ENCODE measurements at regions not wholly inside any gene's neighbourhood (a gene's known extent, or its start where the extent isn't known, plus 50 kb on each side); places are given as distances from the start of the nearest gene placed in this dataset.

DNA sequence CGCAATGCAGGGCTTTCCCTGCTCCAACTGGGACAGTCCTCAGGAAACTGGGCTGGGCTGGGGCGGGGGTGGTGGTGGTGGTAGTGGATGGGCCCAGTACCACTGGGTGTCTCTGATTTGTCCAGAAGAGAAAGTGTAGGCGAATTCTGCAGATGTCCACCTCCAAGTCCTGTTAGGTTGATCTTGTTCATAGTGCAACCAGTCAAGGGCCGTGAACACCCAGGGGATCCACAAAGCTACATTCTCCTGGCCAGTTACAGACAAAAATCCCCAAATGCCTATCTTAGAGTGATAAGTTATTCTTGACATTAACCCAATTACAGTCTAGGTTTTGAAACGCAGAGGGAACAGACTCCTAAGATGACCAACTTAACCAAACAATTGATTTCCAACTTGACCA is 97.5 kb upstream of the SHB start:
- Mint-ChIP-seq H3K27ac (ENCODE audit: low read depth, unreplicated experiment) (no peak overlapping the region), H3K36me3 (ENCODE audit: insufficient read depth, unreplicated experiment) (no peaks in the 10 kb centered on the region), H3K27me3 (ENCODE audit: insufficient read depth, unreplicated experiment) (no peaks in the 10 kb centered on the region), H3K4me3 (ENCODE audit: unreplicated experiment) (no peak overlapping the region), H3K4me1 (ENCODE audit: insufficient read depth, unreplicated experiment) (peaks cover 8% of the 10 kb centered on the region), H3K9me3 (ENCODE audit: unreplicated experiment) (peaks cover 15% of the 10 kb centered on the region)
- no peak for DNase-seq (ENCODE audit: unreplicated experiment)
- ChIA-PET CTCF (no interaction called here), POLR2A (interaction anchor here (0.6 kb wide), 1 partner anchor 268 kb away, joined by 4 read pairs; no protein-coding TSS in a partner anchor)
- intact Hi-C loops (cut with micrococcal nuclease), result no loop called here
- TF ChIP-seq, protein P1, sequence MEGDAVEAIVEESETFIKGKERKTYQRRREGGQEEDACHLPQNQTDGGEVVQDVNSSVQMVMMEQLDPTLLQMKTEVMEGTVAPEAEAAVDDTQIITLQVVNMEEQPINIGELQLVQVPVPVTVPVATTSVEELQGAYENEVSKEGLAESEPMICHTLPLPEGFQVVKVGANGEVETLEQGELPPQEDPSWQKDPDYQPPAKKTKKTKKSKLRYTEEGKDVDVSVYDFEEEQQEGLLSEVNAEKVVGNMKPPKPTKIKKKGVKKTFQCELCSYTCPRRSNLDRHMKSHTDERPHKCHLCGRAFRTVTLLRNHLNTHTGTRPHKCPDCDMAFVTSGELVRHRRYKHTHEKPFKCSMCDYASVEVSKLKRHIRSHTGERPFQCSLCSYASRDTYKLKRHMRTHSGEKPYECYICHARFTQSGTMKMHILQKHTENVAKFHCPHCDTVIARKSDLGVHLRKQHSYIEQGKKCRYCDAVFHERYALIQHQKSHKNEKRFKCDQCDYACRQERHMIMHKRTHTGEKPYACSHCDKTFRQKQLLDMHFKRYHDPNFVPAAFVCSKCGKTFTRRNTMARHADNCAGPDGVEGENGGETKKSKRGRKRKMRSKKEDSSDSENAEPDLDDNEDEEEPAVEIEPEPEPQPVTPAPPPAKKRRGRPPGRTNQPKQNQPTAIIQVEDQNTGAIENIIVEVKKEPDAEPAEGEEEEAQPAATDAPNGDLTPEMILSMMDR (IDR thresholded peaks at IDR 0.05; ENCODE audit: unreplicated experiment), result no peak
- no TSS peak for BruUV-seq (replicated peaks)

DNA sequence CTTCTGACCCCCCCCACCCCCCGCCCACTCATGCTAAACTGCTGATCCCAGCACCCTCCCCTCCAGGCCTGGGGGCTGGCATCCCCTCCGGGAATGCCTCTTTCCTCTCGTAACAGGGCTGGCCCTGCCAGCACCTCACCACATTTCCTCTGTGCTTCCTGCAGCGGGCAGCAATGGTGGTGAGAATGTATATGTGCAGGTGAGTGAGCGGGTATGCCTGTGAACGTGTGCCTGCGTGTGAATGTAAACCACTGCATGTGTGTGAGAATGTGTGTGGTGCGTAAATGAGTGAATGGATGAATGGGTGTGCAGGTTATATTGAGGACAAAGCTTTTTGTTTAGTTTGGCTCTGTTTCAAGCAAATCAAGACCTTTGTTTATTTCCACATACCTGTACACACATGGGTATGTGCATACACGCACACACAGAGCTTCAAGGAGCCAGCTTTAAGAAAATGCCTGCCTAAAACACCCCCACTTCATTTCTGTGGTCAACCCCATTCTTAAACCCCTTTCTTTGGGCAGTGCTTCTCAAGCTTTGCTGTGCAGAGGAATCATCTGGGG is 95.7 kb upstream of the SHB start:
- H3K4me3 Mint-ChIP-seq (ENCODE audit: unreplicated experiment), result no peak overlapping the region
- peaks cover 5% of the 10 kb centered on the region for H3K9me3 Mint-ChIP-seq (ENCODE audit: unreplicated experiment)
- no TSS peak for BruUV-seq (replicated peaks)
- TF ChIP-seq, protein P1 (IDR thresholded peaks at IDR 0.05; ENCODE audit: unreplicated experiment), result no peak
- intact Hi-C loops (cut with micrococcal nuclease), result no loop called here
- H3K27ac Mint-ChIP-seq (ENCODE audit: low read depth, unreplicated experiment), result no peak overlapping the region
- H3K4me1 Mint-ChIP-seq (ENCODE audit: insufficient read depth, unreplicated experiment), result no peaks in the 10 kb centered on the region
- H3K36me3 Mint-ChIP-seq (ENCODE audit: insufficient read depth, unreplicated experiment), result no peaks in the 10 kb centered on the region
- POLR2A ChIA-PET, result no interaction called here
- DNase-seq (ENCODE audit: unreplicated experiment), result no peak
- CTCF ChIA-PET, result interaction anchor here (0.9 to 1.1 kb wide), 2 partner anchors 30 to 251 kb away, joined by 3 read pairs; no protein-coding TSS in a partner anchor
- H3K27me3 Mint-ChIP-seq (ENCODE audit: insufficient read depth, unreplicated experiment), result no peaks in the 10 kb centered on the region

DNA sequence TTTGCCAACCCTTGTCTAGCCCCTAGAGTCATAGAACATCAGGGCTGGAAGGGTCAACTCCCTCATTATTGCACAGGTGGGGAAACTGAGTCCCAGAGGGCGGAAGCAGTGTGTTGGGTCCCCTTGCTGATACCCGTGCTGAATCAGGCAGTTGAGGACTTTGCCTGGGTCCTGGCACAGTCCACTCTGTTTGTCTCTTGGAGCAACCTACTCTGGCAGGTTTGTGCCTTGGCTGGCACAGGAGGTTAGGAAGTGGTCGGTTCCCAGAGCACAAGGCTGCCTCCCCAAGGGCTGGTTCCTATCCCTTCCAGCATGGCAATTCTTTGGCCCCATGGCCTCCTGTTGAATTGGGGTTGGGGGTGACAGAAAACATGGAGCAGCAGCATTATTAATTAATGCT is 94.5 kb upstream of the SHB start:
- POLR2A ChIA-PET, result no interaction called here
- no TSS peak for BruUV-seq (replicated peaks)
- no peak overlapping the region for H3K4me3 Mint-ChIP-seq (ENCODE audit: unreplicated experiment)
- DNase-seq (ENCODE audit: unreplicated experiment), result no peak
- H3K27ac Mint-ChIP-seq (ENCODE audit: low read depth, unreplicated experiment), result no peak overlapping the region
- H3K36me3 Mint-ChIP-seq (ENCODE audit: insufficient read depth, unreplicated experiment), result no peaks in the 10 kb centered on the region
- intact Hi-C loops (cut with micrococcal nuclease), result no loop called here
- no peaks in the 10 kb centered on the region for H3K4me1 Mint-ChIP-seq (ENCODE audit: insufficient read depth, unreplicated experiment)
- TF ChIP-seq, protein P1 (IDR thresholded peaks at IDR 0.05; ENCODE audit: unreplicated experiment), result no peak
- H3K27me3 Mint-ChIP-seq (ENCODE audit: insufficient read depth, unreplicated experiment), result no peaks in the 10 kb centered on the region
- no peaks in the 10 kb centered on the region for H3K9me3 Mint-ChIP-seq (ENCODE audit: unreplicated experiment)
- CTCF ChIA-PET, result interaction anchor here (0.6 to 5.3 kb wide), 2 partner anchors 9 to 76 kb away, joined by 4 to 46 read pairs; no protein-coding TSS in a partner anchor

DNA sequence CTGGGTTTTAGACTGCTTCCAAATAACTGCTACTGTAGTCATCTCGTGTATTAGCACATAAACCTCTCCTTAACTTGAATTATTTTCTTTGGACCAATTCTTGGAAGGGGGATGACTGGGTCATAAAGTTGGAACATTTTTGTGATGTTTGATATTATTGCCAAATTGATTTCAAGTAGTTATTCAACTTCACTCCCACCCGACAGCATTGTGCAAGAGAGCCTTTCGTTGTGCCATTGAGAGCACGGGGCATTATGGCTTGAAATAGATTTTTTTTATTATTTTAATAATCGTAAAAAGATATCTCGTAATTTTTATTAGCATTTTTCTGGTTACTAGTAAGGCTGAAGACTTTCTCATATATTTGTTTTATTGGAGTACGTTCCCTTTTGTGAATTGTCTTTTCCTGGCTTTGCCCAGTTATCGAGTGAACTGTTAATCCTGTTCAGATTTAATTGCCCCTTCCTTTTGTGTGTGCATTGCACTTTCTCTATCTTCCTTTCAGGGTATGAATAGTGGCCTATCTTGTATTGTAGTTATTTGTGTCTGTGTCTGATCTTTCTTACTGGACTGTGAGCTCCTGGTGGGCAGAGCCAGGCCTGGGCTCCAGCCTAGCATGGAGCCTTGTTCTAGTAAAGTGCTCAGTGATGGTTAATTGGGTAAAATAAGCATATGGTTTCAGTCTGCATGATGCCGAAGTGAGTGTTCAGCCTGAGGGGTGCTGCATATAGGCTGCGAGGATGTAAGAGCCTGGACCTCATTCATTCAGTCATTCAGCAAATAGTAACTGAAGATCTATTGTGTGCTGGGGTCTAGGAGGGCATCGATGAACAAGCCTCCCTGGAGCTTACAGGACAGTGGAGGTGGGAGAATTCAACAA is 93.5 kb upstream of the SHB start:
- POLR2A ChIA-PET, result interaction anchor here (0.6 kb wide), 1 partner anchor 231 kb away, joined by 3 read pairs; no protein-coding TSS in a partner anchor
- Mint-ChIP-seq H3K9me3 (ENCODE audit: unreplicated experiment) (no peaks in the 10 kb centered on the region), H3K4me1 (ENCODE audit: insufficient read depth, unreplicated experiment) (no peaks in the 10 kb centered on the region), H3K36me3 (ENCODE audit: insufficient read depth, unreplicated experiment) (no peaks in the 10 kb centered on the region), H3K27me3 (ENCODE audit: insufficient read depth, unreplicated experiment) (no peaks in the 10 kb centered on the region), H3K27ac (ENCODE audit: low read depth, unreplicated experiment) (no peak overlapping the region), H3K4me3 (ENCODE audit: unreplicated experiment) (no peak overlapping the region)
- CTCF ChIA-PET, result interaction anchor here (0.6 to 5.3 kb wide), 6 partner anchors 8 to 100 kb away, joined by 3 to 46 read pairs (median 4); no protein-coding TSS in a partner anchor
- TF ChIP-seq, protein P1 (IDR thresholded peaks at IDR 0.05; ENCODE audit: unreplicated experiment), result no peak
- intact Hi-C loops (cut with micrococcal nuclease), result no loop called here
- BruUV-seq (replicated peaks), result no TSS peak
- peak; percentile 16 for DNase-seq (ENCODE audit: unreplicated experiment)
